ENCODE measurements at regions not wholly inside any gene's neighbourhood (a gene's known extent, or its start where the extent isn't known, plus 50 kb on each side); places are given as distances from the start of the nearest gene placed in this dataset.
"Not testable (repeated sequence)": the region's sequence is repeated elsewhere in the genome, so short reads cannot be mapped to it uniquely, and the experiment has no call there.

GRCh38 chrX:106220177-106220576 lies 52.1 kb downstream of the PWWP3B start:
- peak; percentile 1 for DNase-seq

GRCh38 chrX:106243376-106243775 lies 75.3 kb downstream of the PWWP3B start:
- no peak for DNase-seq

GRCh38 chrX:106246511-106246910 lies 78.4 kb downstream of the PWWP3B start:
- no peak for DNase-seq

- DNase-seq, result no peak
These were observed 79.1 kb downstream of the PWWP3B start for GRCh38 chrX:106247162-106247561.

GRCh38 chrX:106249706-106250379 lies 81.7 kb downstream of the PWWP3B start:
- no peak for DNase-seq

GRCh38 chrX:106263817-106264216 lies 95.7 kb downstream of the PWWP3B start:
- no peak for DNase-seq

GRCh38 chrX:106273947-106274587 lies 106.0 kb downstream of the PWWP3B start:
- DNase-seq, result not testable (repeated sequence)

GRCh38 chrX:106275172-106275571 lies 107.1 kb downstream of the PWWP3B start:
- DNase-seq, result not testable (repeated sequence)

GRCh38 chrX:106278951-106279350 lies 110.8 kb downstream of the PWWP3B start:
- no peak for DNase-seq

- DNase-seq, result no peak
These were observed 113.3 kb downstream of the PWWP3B start for GRCh38 chrX:106281383-106281782.

- no peak for DNase-seq
These were observed 115.7 kb downstream of the PWWP3B start for GRCh38 chrX:106283841-106284240.

GRCh38 chrX:106284431-106285025 lies 116.4 kb downstream of the PWWP3B start:
- DNase-seq, result no peak

- no peak for DNase-seq
These were observed 118.0 kb downstream of the PWWP3B start for GRCh38 chrX:106286053-106286650.

GRCh38 chrX:106290778-106291177 lies 122.7 kb downstream of the PWWP3B start:
- DNase-seq, result not testable (repeated sequence)

- not testable (repeated sequence) for DNase-seq
These were observed 123.8 kb downstream of the PWWP3B start for GRCh38 chrX:106291779-106292390.

GRCh38 chrX:106300239-106300638 lies 132.1 kb downstream of the PWWP3B start:
- DNase-seq, result no peak

- no peak for DNase-seq
These were observed 132.6 kb downstream of the PWWP3B start for GRCh38 chrX:106300656-106301055.

- DNase-seq, result no peak
These were observed 134.2 kb downstream of the PWWP3B start for GRCh38 chrX:106302304-106302703.

GRCh38 chrX:106306391-106306947 lies 138.4 kb downstream of the PWWP3B start:
- DNase-seq, result no peak

GRCh38 chrX:106323357-106323756 lies 155.3 kb downstream of the PWWP3B start:
- no peak for DNase-seq

GRCh38 chrX:106331606-106332005 lies 163.5 kb downstream of the PWWP3B start:
- no peak for DNase-seq

GRCh38 chrX:106341823-106342222 lies 173.7 kb downstream of the PWWP3B start:
- DNase-seq, result no peak

- no peak for DNase-seq
These were observed 188.5 kb downstream of the PWWP3B start for GRCh38 chrX:106356580-106356979.

Measured in hematopoietic multipotent progenitor cell treated with erythropoietin and hydrocortisone succinate and interleukin-3 and kit ligand, for 4 days (in vitro differentiated cells).